Suprapubic skin (tissue), 4 donors: ENCODE measurements at regions not wholly inside any gene's neighbourhood (a gene's known extent, or its start where the extent isn't known, plus 50 kb on each side); places are given as distances from the start of the nearest gene placed in this dataset.

ENCODE experiments used
- DNase-seq, 2 donors: peaks; one replicate each; pipeline ENCODE4 v3.0.0-alpha.2; 2019; ENCODE audit warnings: low spot score in 2 of 2
- H3K27ac ChIP-seq: fragments of 200-600 bp; sonication (generic); one replicate; pipeline ENCODE4 v1.5.1; 2019
- H3K27me3 ChIP-seq: fragments of 200-600 bp; sonication (generic); one replicate; pipeline ENCODE4 v1.5.1; 2019
- H3K36me3 ChIP-seq: fragments of 200-600 bp; sonication (generic); one replicate; pipeline ENCODE4 v1.5.1; 2019
- H3K4me1 ChIP-seq: fragments of 200-600 bp; sonication (generic); one replicate; pipeline ENCODE4 v1.5.1; 2019
- H3K4me3 ChIP-seq: fragments of 200-600 bp; sonication (generic); one replicate; pipeline ENCODE4 v1.5.1; 2019; ENCODE audit warnings: mild to moderate bottlenecking
- H3K9me3 ChIP-seq: fragments of 200-600 bp; sonication (generic); one replicate; pipeline ENCODE4 v1.5.1; 2019
- CTCF ChIP-seq, 2 donors: fragments of 200-600 bp in 1 of 2; fragments of 450-650 bp in 1 of 2; sonication (generic) in 1 of 2; IDR thresholded peaks; one replicate each; pipeline ENCODE4 v1.5.1; 2016 to 2019; ENCODE audit warnings: antibody characterized with exemption in 2 of 2, mild to moderate bottlenecking in 1 of 2, moderate library complexity in 1 of 2
- EP300 ChIP-seq: sonication (generic); formaldehyde crosslinking; IDR thresholded peaks from one replicate; pipeline ENCODE4 v1.6.1; 2017; ENCODE audit warnings: antibody characterized with exemption
- POLR2A ChIP-seq, 2 donors: fragments of 450-650 bp; IDR thresholded peaks; one replicate each; pipeline ENCODE4 v1.6.1; 2017; ENCODE audit warnings: antibody characterized with exemption in 2 of 2, mild to moderate bottlenecking in 2 of 2, moderate library complexity in 2 of 2
- POLR2AphosphoS5 ChIP-seq, 3 donors: sonication (generic); formaldehyde crosslinking; IDR thresholded peaks; one replicate each; pipeline ENCODE4 v1.6.1; 2017; ENCODE audit warnings: antibody characterized with exemption in 3 of 3
- WGBS: methylation state at CpG from one replicate; pipeline ENCODE4 v1.1.5; 2018; 5-methylcytosine and 5-hydroxymethylcytosine counted together

DNA sequence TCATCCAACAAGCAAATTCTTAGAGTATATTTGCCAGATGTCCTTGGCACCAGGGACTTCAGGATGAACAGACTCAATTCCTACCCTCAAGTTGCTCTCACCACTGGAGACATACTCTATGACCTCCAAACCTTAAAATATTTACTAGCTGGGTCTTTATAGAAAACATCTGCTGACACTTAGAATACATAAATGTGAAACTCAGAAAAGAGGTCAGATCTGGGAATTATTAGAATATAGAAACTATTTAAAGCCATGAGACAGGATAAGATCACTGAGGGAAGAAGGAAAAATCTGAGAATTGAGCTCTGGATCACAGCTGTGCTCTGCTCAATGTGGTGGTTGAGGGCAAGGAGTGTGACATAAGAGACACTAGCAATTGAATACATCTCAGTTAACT, 695.4 kb upstream of the UBE2E2 start:
- DNase-seq, result no peak
- Histone ChIP-seq H3K27me3 (no peaks in the 10 kb centered on the region), H3K36me3 (no peaks in the 10 kb centered on the region), H3K4me1 (no peaks in the 10 kb centered on the region), H3K27ac (no peak overlapping the region), H3K9me3 (no peaks in the 10 kb centered on the region), H3K4me3 (no peak overlapping the region)
- TF ChIP-seq CTCF (IDR thresholded peaks at IDR 0.05) (no peak), POLR2AphosphoS5 (IDR thresholded peaks at IDR 0.05) (no peak), EP300 (no peak), POLR2A (IDR thresholded peaks at IDR 0.05) (no peak)

GRCh38 chr3:22523925-22524324, 679.2 kb upstream of the UBE2E2 start:
- Histone ChIP-seq H3K27me3 (no peaks in the 10 kb centered on the region), H3K4me1 (no peaks in the 10 kb centered on the region), H3K27ac (no peak overlapping the region), H3K36me3 (no peaks in the 10 kb centered on the region), H3K9me3 (no peaks in the 10 kb centered on the region), H3K4me3 (no peak overlapping the region)
- no peak for DNase-seq
- 94% methylated on average over 3 of the region's 3 CpGs for WGBS
- TF ChIP-seq CTCF (IDR thresholded peaks at IDR 0.05) (no peak), POLR2A (IDR thresholded peaks at IDR 0.05) (no peak), EP300 (no peak), POLR2AphosphoS5 (IDR thresholded peaks at IDR 0.05) (no peak)

- no peak for DNase-seq
Observed at GRCh38 chr3:22526266-22526837, 676.8 kb upstream of the UBE2E2 start.

GRCh38 chr3:22536541-22536940, 666.6 kb upstream of the UBE2E2 start:
- Histone ChIP-seq H3K27ac (no peak overlapping the region), H3K4me3 (no peak overlapping the region), H3K27me3 (no peaks in the 10 kb centered on the region), H3K4me1 (no peaks in the 10 kb centered on the region), H3K36me3 (no peaks in the 10 kb centered on the region), H3K9me3 (no peaks in the 10 kb centered on the region)
- WGBS, result 26% methylated on average over 1 of the region's 1 CpG
- no peak for DNase-seq
- no peak for TF ChIP-seq POLR2A (IDR thresholded peaks at IDR 0.05)
- no peak for TF ChIP-seq CTCF (IDR thresholded peaks at IDR 0.05)

More at GRCh38 chr3:22526266-22526837, 676.8 kb upstream of the UBE2E2 start:
- no peak overlapping the region for H3K27ac ChIP-seq
- H3K27me3 ChIP-seq, result no peaks in the 10 kb centered on the region
- 28% methylated on average over 1 of the region's 1 CpG for WGBS
- no peaks in the 10 kb centered on the region for H3K4me1 ChIP-seq
- H3K36me3 ChIP-seq, result no peaks in the 10 kb centered on the region
- TF ChIP-seq CTCF (IDR thresholded peaks at IDR 0.05) (no peak), EP300 (no peak), POLR2A (IDR thresholded peaks at IDR 0.05) (no peak), POLR2AphosphoS5 (IDR thresholded peaks at IDR 0.05) (no peak)
- no peak overlapping the region for H3K4me3 ChIP-seq
- H3K9me3 ChIP-seq, result peaks cover 3% of the 10 kb centered on the region

DNA sequence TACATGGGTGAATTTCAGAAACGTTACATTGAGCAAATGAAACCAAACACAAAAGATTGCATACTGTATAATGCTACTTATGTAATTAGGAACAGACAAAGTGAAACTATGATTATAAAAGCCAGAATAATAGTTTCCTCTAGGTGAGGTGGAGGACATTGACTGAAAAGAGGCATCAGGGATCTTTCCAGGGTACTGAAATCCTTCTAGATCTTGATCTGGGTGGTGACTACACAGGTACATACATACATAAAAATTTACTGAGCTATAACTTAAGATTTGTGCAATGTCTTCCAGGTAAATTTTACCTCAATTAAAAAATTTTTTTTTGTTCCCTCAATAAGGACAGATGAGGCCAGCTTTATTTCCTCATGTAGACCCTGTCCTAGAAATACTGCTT, 665.6 kb upstream of the UBE2E2 start:
- no peak for DNase-seq
- Histone ChIP-seq H3K9me3 (no peaks in the 10 kb centered on the region), H3K4me1 (no peaks in the 10 kb centered on the region), H3K27me3 (no peaks in the 10 kb centered on the region), H3K27ac (no peak overlapping the region), H3K4me3 (no peak overlapping the region), H3K36me3 (no peaks in the 10 kb centered on the region)
- WGBS, result 52% methylated on average over 1 of the region's 1 CpG
- TF ChIP-seq POLR2A (IDR thresholded peaks at IDR 0.05) (no peak), CTCF (IDR thresholded peaks at IDR 0.05) (no peak), POLR2AphosphoS5 (IDR thresholded peaks at IDR 0.05) (no peak), EP300 (no peak)
